ENCODE measurements at regions not wholly inside any gene's neighbourhood (a gene's known extent, or its start where the extent isn't known, plus 50 kb on each side); places are given as distances from the start of the nearest gene placed in this dataset.

DNA sequence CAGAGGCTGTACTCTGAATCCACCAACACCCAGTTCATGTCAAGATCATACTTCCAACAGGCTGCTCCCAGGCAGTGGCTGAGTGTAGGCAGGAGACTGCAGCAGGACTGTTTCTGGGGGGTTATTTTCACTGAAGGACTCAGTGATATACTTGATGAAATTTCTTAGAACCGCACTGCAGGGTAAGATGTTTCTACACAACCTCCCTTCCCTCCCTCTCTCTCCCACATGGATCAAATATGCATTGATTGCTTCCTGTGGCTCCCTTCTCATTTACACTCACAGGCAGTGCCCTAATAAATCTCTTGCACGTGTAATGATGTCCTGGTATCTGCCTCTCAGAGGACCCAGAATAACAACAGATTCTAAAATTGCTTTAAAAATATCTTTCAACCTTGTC, 251.3 kb upstream of the CCDC179 start:
- TF ChIP-seq, protein P1, sequence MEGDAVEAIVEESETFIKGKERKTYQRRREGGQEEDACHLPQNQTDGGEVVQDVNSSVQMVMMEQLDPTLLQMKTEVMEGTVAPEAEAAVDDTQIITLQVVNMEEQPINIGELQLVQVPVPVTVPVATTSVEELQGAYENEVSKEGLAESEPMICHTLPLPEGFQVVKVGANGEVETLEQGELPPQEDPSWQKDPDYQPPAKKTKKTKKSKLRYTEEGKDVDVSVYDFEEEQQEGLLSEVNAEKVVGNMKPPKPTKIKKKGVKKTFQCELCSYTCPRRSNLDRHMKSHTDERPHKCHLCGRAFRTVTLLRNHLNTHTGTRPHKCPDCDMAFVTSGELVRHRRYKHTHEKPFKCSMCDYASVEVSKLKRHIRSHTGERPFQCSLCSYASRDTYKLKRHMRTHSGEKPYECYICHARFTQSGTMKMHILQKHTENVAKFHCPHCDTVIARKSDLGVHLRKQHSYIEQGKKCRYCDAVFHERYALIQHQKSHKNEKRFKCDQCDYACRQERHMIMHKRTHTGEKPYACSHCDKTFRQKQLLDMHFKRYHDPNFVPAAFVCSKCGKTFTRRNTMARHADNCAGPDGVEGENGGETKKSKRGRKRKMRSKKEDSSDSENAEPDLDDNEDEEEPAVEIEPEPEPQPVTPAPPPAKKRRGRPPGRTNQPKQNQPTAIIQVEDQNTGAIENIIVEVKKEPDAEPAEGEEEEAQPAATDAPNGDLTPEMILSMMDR (conservative IDR thresholded peaks at IDR 0.05 in 1 of 2, IDR thresholded peaks at IDR 0.05 in 1 of 2; ENCODE audit: low read depth in 1 of 2, low read length in 2 of 2) = no peak
- TF ChIP-seq EZH2 (IDR thresholded peaks at IDR 0.05; ENCODE audit: low read length, missing control alignments) = no peak
